Mesendoderm (in vitro differentiated cells): ENCODE measurements at regions not wholly inside any gene's neighbourhood (a gene's known extent, or its start where the extent isn't known, plus 50 kb on each side); places are given as distances from the start of the nearest gene placed in this dataset.

Source experiments
- DNase-seq: peaks from one replicate; pipeline ENCODE4 v3.0.0; 2013
- H2AK5ac ChIP-seq: 2 replicates; pipeline ENCODE4 v1.6.1; 2013; ENCODE audit warnings: low read length, inconsistent platforms
- H2BK120ac ChIP-seq: 2 replicates; pipeline ENCODE4 v1.6.1; 2013; ENCODE audit warnings: low read depth, mild to moderate bottlenecking, low read length, moderate library complexity, mixed read lengths
- H2BK15ac ChIP-seq: replicated peaks from 2 replicates; pipeline ENCODE4 v1.6.1; 2013; ENCODE audit warnings: low read depth, mild to moderate bottlenecking, moderate library complexity
- H2BK5ac ChIP-seq: 2 replicates; pipeline ENCODE4 v1.6.1; 2013; ENCODE audit warnings: low read length, inconsistent platforms
- H3K18ac ChIP-seq: 2 replicates; pipeline ENCODE4 v1.6.1; 2013; ENCODE audit warnings: mild to moderate bottlenecking, low read length, mixed read lengths
- H3K23ac ChIP-seq: one replicate; pipeline ENCODE4 v1.6.1; 2013; ENCODE audit warnings: low read length
- H3K27ac ChIP-seq: 2 replicates; pipeline ENCODE4 v1.5.1; 2013; ENCODE audit warnings: low read depth, mild to moderate bottlenecking, inconsistent platforms, low read length, moderate library complexity
- H3K27me3 ChIP-seq: 2 replicates; pipeline ENCODE4 v1.6.1; 2013; ENCODE audit warnings: low read length, control low read depth, mild to moderate bottlenecking, inconsistent platforms; ENCODE audit not compliant: insufficient read depth, poor library complexity
- H3K36me3 ChIP-seq: 2 replicates; pipeline ENCODE4 v1.6.1; 2013; ENCODE audit warnings: low read length, inconsistent platforms; ENCODE audit not compliant: control insufficient read depth, insufficient read depth
- H3K4ac ChIP-seq: one replicate; pipeline ENCODE4 v1.6.1; 2013; ENCODE audit warnings: low read depth, mild to moderate bottlenecking, low read length, moderate library complexity
- H3K4me1 ChIP-seq: 2 replicates; pipeline ENCODE4 v1.6.1; 2013; ENCODE audit warnings: low read depth, low read length, inconsistent platforms; ENCODE audit not compliant: control insufficient read depth
- H3K4me2 ChIP-seq: 2 replicates; pipeline ENCODE4 v1.6.1; 2013; ENCODE audit warnings: low read length
- H3K4me3 ChIP-seq: 2 replicates; pipeline ENCODE4 v1.5.1; 2013; ENCODE audit warnings: mild to moderate bottlenecking, low read length
- H3K56ac ChIP-seq: one replicate; pipeline ENCODE4 v1.6.1; 2013; ENCODE audit warnings: low read length
- H3K79me1 ChIP-seq: 2 replicates; pipeline ENCODE4 v1.6.1; 2013; ENCODE audit warnings: low read length, inconsistent platforms
- H3K79me2 ChIP-seq: 2 replicates; pipeline ENCODE4 v1.6.1; 2013; ENCODE audit warnings: mild to moderate bottlenecking, low read length; ENCODE audit not compliant: control insufficient read depth, insufficient read depth
- H3K9ac ChIP-seq: 2 replicates; pipeline ENCODE4 v1.6.1; 2013; ENCODE audit warnings: low read length, inconsistent platforms
- H4K5ac ChIP-seq: one replicate; pipeline ENCODE4 v1.6.1; 2013; ENCODE audit warnings: low read length
- H4K8ac ChIP-seq: one replicate; pipeline ENCODE4 v1.6.1; 2013; ENCODE audit warnings: low read depth, mild to moderate bottlenecking, control low read depth, low read length, moderate library complexity
- WGBS: extraction: QIAGEN DNeasy Blood & Tissue Kit; methylation state at CpG from one replicate; pipeline ENCODE4 v1.1.7; 2013; ENCODE audit warnings: low lambda C conversion rate, missing lambda C conversion rate; ENCODE audit not compliant: insufficient coverage; ENCODE audit errors: extremely low coverage; 5-methylcytosine and 5-hydroxymethylcytosine counted together

GRCh38 chr20:53880108-53880641, 190.2 kb downstream of the BCAS1 start:
- no peak overlapping the region for H3K4me3 ChIP-seq
- no peaks in the 10 kb centered on the region for H3K27me3 ChIP-seq
- WGBS, result no CpG with 5 or more reads among the region's 9 CpGs
- no peak overlapping the region for H3K4me2 ChIP-seq
- no peak overlapping the region for H2AK5ac ChIP-seq
- H3K9ac ChIP-seq, result no peak overlapping the region
- H3K56ac ChIP-seq, result no peak overlapping the region
- no peaks in the 10 kb centered on the region for H3K79me2 ChIP-seq
- H2BK15ac ChIP-seq, result no peak overlapping the region
- H4K8ac ChIP-seq, result no peak overlapping the region
- no peak overlapping the region for H2BK5ac ChIP-seq
- peaks cover 2% of the 10 kb centered on the region for H3K4me1 ChIP-seq
- no peak for DNase-seq
- H3K23ac ChIP-seq, result no peak overlapping the region
- no peak overlapping the region for H3K4ac ChIP-seq
- no peak overlapping the region for H2BK120ac ChIP-seq
- H3K18ac ChIP-seq, result no peak overlapping the region
- no peaks in the 10 kb centered on the region for H3K36me3 ChIP-seq
- H4K5ac ChIP-seq, result no peak overlapping the region
- H3K27ac ChIP-seq, result no peak overlapping the region
- H3K79me1 ChIP-seq, result no peaks in the 10 kb centered on the region

GRCh38 chr20:53879048-53879684, 191.2 kb downstream of the BCAS1 start:
- no peak overlapping the region for H3K27ac ChIP-seq
- H4K5ac ChIP-seq, result no peak overlapping the region
- H4K8ac ChIP-seq, result no peak overlapping the region
- H3K4ac ChIP-seq, result no peak overlapping the region
- WGBS, result no CpG with 5 or more reads among the region's 10 CpGs
- no peaks in the 10 kb centered on the region for H3K36me3 ChIP-seq
- H2BK15ac ChIP-seq, result no peak overlapping the region
- no peak overlapping the region for H3K4me3 ChIP-seq
- H3K27me3 ChIP-seq, result no peaks in the 10 kb centered on the region
- H3K79me1 ChIP-seq, result no peaks in the 10 kb centered on the region
- no peak overlapping the region for H2BK120ac ChIP-seq
- no peaks in the 10 kb centered on the region for H3K79me2 ChIP-seq
- H3K56ac ChIP-seq, result no peak overlapping the region
- no peak overlapping the region for H3K18ac ChIP-seq
- H3K9ac ChIP-seq, result no peak overlapping the region
- H3K4me1 ChIP-seq, result peaks cover 2% of the 10 kb centered on the region
- no peak overlapping the region for H3K4me2 ChIP-seq
- DNase-seq, result no peak
- H2BK5ac ChIP-seq, result no peak overlapping the region
- no peak overlapping the region for H3K23ac ChIP-seq
- H2AK5ac ChIP-seq, result no peak overlapping the region

- Histone ChIP-seq H4K8ac (no peak overlapping the region), H3K56ac (no peak overlapping the region), H2BK120ac (no peak overlapping the region), H3K27ac (no peak overlapping the region), H3K4me2 (no peak overlapping the region), H3K4me1 (peaks cover 2% of the 10 kb centered on the region), H2AK5ac (no peak overlapping the region), H4K5ac (no peak overlapping the region), H3K4me3 (no peak overlapping the region), H3K4ac (no peak overlapping the region), H2BK15ac (no peak overlapping the region), H3K79me1 (no peaks in the 10 kb centered on the region), H3K18ac (no peak overlapping the region), H3K9ac (no peak overlapping the region), H3K23ac (no peak overlapping the region), H3K27me3 (no peaks in the 10 kb centered on the region), H3K79me2 (no peaks in the 10 kb centered on the region), H2BK5ac (no peak overlapping the region), H3K36me3 (no peaks in the 10 kb centered on the region)
- WGBS, result no CpG with 5 or more reads among the region's 6 CpGs
- DNase-seq, result no peak
Measured at GRCh38 chr20:53878262-53879047, 191.9 kb downstream of the BCAS1 start.

GRCh38 chr20:53876956-53877355, 193.4 kb downstream of the BCAS1 start:
- no peaks in the 10 kb centered on the region for H3K79me2 ChIP-seq
- WGBS, result no CpG with 5 or more reads among the region's 10 CpGs
- H3K18ac ChIP-seq, result no peak overlapping the region
- H4K8ac ChIP-seq, result no peak overlapping the region
- no peak overlapping the region for H2BK120ac ChIP-seq
- H3K23ac ChIP-seq, result no peak overlapping the region
- H4K5ac ChIP-seq, result no peak overlapping the region
- H3K27me3 ChIP-seq, result no peaks in the 10 kb centered on the region
- H3K4me1 ChIP-seq, result peaks cover 5% of the 10 kb centered on the region
- no peak overlapping the region for H2AK5ac ChIP-seq
- H3K79me1 ChIP-seq, result no peaks in the 10 kb centered on the region
- no peak overlapping the region for H2BK15ac ChIP-seq
- H3K4ac ChIP-seq, result no peak overlapping the region
- DNase-seq, result no peak
- H3K4me2 ChIP-seq, result no peak overlapping the region
- H2BK5ac ChIP-seq, result no peak overlapping the region
- no peak overlapping the region for H3K27ac ChIP-seq
- H3K36me3 ChIP-seq, result no peaks in the 10 kb centered on the region
- H3K56ac ChIP-seq, result peak overlapping the region; percentile 73
- no peak overlapping the region for H3K4me3 ChIP-seq
- H3K9ac ChIP-seq, result no peak overlapping the region

- peak overlapping the region; percentile 29 for H2BK5ac ChIP-seq
- H3K9ac ChIP-seq, result no peak overlapping the region
- H3K4me3 ChIP-seq, result no peak overlapping the region
- no peaks in the 10 kb centered on the region for H3K36me3 ChIP-seq
- no peak for DNase-seq
- no peak overlapping the region for H4K5ac ChIP-seq
- no peak overlapping the region for H3K23ac ChIP-seq
- H3K27me3 ChIP-seq, result no peaks in the 10 kb centered on the region
- H2BK120ac ChIP-seq, result no peak overlapping the region
- no peak overlapping the region for H3K27ac ChIP-seq
- no peak overlapping the region for H3K4me2 ChIP-seq
- H4K8ac ChIP-seq, result no peak overlapping the region
- peak overlapping the region; percentile 44 for H3K56ac ChIP-seq
- WGBS, result no CpG with 5 or more reads among the region's 8 CpGs
- H3K79me1 ChIP-seq, result no peaks in the 10 kb centered on the region
- no peak overlapping the region for H3K4ac ChIP-seq
- H2AK5ac ChIP-seq, result no peak overlapping the region
- no peak overlapping the region for H3K18ac ChIP-seq
- H3K79me2 ChIP-seq, result no peaks in the 10 kb centered on the region
- peaks cover 5% of the 10 kb centered on the region for H3K4me1 ChIP-seq
- no peak overlapping the region for H2BK15ac ChIP-seq
Measured at GRCh38 chr20:53876470-53876869, 193.9 kb downstream of the BCAS1 start.
